ENCODE measurements at regions not wholly inside any gene's neighbourhood (a gene's known extent, or its start where the extent isn't known, plus 50 kb on each side); places are given as distances from the start of the nearest gene placed in this dataset.

DNA sequence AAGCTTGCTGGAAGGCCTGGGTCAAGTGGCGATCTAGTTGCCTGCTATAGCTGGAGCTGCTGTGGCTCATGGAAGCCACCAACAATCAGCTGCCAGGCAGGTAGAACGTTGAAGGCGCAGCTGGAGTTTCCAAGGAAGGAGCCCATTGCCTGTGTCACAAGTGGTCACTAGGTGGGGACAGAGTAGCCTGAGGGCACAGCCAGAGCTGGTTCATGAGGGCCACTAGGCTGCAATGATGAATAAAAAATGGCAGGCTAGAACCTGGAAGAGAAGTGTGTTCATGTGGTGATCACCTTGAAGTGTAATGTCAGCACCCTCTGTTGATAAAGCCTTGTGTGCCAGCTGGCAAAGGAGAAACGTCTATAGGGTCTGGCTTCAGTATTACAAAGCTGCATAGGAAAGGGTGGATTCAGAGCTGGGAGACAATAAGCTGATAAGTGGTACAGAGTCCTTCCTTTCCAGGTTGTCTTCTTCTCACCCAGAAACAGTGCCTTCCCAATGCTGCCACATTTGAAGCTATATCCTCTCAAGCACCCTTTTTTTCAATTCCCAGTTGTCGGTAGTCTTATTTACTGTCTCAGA lies 165.8 kb downstream of the EMP1 start:
- TF ChIP-seq, protein P1, sequence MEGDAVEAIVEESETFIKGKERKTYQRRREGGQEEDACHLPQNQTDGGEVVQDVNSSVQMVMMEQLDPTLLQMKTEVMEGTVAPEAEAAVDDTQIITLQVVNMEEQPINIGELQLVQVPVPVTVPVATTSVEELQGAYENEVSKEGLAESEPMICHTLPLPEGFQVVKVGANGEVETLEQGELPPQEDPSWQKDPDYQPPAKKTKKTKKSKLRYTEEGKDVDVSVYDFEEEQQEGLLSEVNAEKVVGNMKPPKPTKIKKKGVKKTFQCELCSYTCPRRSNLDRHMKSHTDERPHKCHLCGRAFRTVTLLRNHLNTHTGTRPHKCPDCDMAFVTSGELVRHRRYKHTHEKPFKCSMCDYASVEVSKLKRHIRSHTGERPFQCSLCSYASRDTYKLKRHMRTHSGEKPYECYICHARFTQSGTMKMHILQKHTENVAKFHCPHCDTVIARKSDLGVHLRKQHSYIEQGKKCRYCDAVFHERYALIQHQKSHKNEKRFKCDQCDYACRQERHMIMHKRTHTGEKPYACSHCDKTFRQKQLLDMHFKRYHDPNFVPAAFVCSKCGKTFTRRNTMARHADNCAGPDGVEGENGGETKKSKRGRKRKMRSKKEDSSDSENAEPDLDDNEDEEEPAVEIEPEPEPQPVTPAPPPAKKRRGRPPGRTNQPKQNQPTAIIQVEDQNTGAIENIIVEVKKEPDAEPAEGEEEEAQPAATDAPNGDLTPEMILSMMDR (IDR thresholded peaks at IDR 0.05) = peak; percentile 72
- TF ChIP-seq JUN (IDR thresholded peaks at IDR 0.05) = no peak
- no peak for TF ChIP-seq ESRRA (IDR thresholded peaks at IDR 0.05; ENCODE audit: borderline replicate concordance, low read length)
- TF ChIP-seq, protein P2, sequence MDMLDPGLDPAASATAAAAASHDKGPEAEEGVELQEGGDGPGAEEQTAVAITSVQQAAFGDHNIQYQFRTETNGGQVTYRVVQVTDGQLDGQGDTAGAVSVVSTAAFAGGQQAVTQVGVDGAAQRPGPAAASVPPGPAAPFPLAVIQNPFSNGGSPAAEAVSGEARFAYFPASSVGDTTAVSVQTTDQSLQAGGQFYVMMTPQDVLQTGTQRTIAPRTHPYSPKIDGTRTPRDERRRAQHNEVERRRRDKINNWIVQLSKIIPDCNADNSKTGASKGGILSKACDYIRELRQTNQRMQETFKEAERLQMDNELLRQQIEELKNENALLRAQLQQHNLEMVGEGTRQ (IDR thresholded peaks at IDR 0.05) = no peak
- TF ChIP-seq KDM1A (IDR thresholded peaks at IDR 0.05; ENCODE audit: low read depth) = no peak
- TF ChIP-seq RNF2 (IDR thresholded peaks at IDR 0.05; ENCODE audit: borderline replicate concordance, low read depth) = no peak

All from A549 (cell line).